ENCODE measurements at regions not wholly inside any gene's neighbourhood (a gene's known extent, or its start where the extent isn't known, plus 50 kb on each side); places are given as distances from the start of the nearest gene placed in this dataset.

DNA sequence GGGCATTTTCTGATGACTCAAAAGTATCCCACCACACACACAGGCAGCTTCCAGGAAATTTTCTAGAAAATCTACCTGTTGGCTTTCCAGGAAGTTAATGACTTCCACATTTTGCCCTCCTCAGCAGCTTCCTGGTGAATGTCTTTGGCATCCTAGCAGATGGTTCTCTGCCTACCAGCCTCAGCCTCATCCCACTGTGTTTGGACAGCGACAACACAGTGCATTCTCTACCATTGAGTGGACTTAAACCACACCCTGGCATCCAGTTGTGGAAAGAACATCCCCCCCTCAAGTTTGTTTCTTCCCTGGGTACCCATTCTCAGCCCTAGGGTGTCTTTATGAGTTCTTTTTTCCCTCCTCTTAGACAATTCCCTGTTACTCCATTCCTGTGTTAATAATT lies 50.8 kb upstream of the GADL1 start:
- no peak overlapping the region for H2AFZ ChIP-seq
- H3K79me2 ChIP-seq = no peaks in the 10 kb centered on the region
- H3K4me1 ChIP-seq = no peaks in the 10 kb centered on the region
- no peaks in the 10 kb centered on the region for H3K27me3 ChIP-seq (ENCODE audit: control insufficient read depth, insufficient read depth, low read length)
- no peak overlapping the region for H3K9ac ChIP-seq
- no peaks in the 10 kb centered on the region for H3K9me3 ChIP-seq (ENCODE audit: control insufficient read depth, low read length)
- no peak overlapping the region for H3K4me3 ChIP-seq (ENCODE audit: low read depth, low read length)
- no peak overlapping the region for H3K27ac ChIP-seq
- no peak overlapping the region for H3K4me2 ChIP-seq (ENCODE audit: low read length)
- TF ChIP-seq, protein P1, sequence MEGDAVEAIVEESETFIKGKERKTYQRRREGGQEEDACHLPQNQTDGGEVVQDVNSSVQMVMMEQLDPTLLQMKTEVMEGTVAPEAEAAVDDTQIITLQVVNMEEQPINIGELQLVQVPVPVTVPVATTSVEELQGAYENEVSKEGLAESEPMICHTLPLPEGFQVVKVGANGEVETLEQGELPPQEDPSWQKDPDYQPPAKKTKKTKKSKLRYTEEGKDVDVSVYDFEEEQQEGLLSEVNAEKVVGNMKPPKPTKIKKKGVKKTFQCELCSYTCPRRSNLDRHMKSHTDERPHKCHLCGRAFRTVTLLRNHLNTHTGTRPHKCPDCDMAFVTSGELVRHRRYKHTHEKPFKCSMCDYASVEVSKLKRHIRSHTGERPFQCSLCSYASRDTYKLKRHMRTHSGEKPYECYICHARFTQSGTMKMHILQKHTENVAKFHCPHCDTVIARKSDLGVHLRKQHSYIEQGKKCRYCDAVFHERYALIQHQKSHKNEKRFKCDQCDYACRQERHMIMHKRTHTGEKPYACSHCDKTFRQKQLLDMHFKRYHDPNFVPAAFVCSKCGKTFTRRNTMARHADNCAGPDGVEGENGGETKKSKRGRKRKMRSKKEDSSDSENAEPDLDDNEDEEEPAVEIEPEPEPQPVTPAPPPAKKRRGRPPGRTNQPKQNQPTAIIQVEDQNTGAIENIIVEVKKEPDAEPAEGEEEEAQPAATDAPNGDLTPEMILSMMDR (IDR thresholded peaks at IDR 0.05) = no peak
- H3K36me3 ChIP-seq (ENCODE audit: control insufficient read depth, insufficient read depth, low read length) = no peaks in the 10 kb centered on the region

DNA sequence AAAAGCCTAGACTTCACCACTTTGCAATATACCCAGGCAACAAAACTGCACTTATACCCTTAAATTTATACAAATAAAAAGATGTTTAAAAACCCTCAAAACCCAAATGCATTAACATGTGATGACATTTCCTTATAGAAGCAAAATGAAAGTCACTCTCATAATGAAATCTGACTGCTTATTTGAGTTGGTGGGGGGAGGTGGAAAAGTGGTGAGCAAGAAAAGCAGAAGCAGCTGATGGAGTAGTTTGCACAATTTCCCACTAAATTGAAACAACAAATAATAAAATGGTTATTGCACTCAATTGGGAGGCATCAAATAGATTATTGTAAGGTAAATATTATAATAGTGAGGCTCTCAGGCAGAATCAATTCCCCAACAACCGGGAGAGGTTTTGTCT lies 54.0 kb upstream of the GADL1 start:
- H3K9me3 ChIP-seq (ENCODE audit: control insufficient read depth, low read length) = no peaks in the 10 kb centered on the region
- H3K4me1 ChIP-seq = no peaks in the 10 kb centered on the region
- H3K4me2 ChIP-seq (ENCODE audit: low read length) = no peak overlapping the region
- H3K27me3 ChIP-seq (ENCODE audit: control insufficient read depth, insufficient read depth, low read length) = no peaks in the 10 kb centered on the region
- H3K79me2 ChIP-seq = no peaks in the 10 kb centered on the region
- H3K9ac ChIP-seq = no peak overlapping the region
- TF ChIP-seq, protein P1 (IDR thresholded peaks at IDR 0.05) = no peak
- H3K36me3 ChIP-seq (ENCODE audit: control insufficient read depth, insufficient read depth, low read length) = no peaks in the 10 kb centered on the region
- H3K4me3 ChIP-seq (ENCODE audit: low read depth, low read length) = no peak overlapping the region
- H2AFZ ChIP-seq = no peak overlapping the region
- H3K27ac ChIP-seq = no peak overlapping the region

DNA sequence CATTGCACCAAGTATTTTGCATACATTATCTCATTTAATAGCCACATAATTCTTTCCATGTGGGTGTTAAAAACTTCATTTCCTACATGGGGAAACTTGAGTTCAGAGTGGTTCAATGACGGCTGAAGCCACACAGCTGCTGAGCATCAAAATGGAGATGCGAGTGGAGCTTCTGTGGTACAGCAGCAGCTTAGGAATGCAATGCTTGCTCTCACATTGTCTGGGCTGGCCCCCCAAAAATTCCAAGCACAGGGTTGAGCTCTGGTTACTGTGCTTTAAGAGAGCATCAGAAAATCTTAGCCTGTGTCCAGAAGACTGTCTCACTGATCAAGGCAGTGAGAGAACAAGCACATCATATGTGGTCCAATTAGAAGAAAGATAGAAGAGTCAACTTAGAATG lies 57.4 kb upstream of the GADL1 start:
- no peak overlapping the region for H3K27ac ChIP-seq
- no peaks in the 10 kb centered on the region for H3K9me3 ChIP-seq (ENCODE audit: control insufficient read depth, low read length)
- TF ChIP-seq, protein P1 (IDR thresholded peaks at IDR 0.05) = no peak
- no peaks in the 10 kb centered on the region for H3K79me2 ChIP-seq
- no peaks in the 10 kb centered on the region for H3K27me3 ChIP-seq (ENCODE audit: control insufficient read depth, insufficient read depth, low read length)
- no peak overlapping the region for H3K4me2 ChIP-seq (ENCODE audit: low read length)
- H3K4me1 ChIP-seq = no peaks in the 10 kb centered on the region
- H3K36me3 ChIP-seq (ENCODE audit: control insufficient read depth, insufficient read depth, low read length) = no peaks in the 10 kb centered on the region
- no peak overlapping the region for H3K4me3 ChIP-seq (ENCODE audit: low read depth, low read length)
- no peak overlapping the region for H2AFZ ChIP-seq
- no peak overlapping the region for H3K9ac ChIP-seq

DNA sequence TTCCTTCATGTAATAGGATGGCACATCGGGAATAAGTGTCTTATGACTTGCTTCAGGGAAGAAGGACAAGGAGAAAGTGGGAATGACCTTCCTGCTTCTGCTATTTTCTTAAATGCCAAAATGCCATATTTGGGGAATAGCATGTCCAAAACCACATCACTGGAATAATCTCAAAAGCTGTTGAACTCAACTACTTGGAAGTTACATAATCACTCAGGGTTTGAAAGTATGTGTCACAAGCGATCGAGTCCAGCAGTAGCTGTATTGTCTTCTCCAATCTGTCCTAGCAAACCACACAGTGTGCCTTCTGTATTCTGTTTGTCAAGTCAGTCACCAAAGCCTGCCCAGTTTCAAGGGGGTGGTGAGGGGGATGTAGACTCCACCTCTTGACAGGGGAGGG lies 58.3 kb upstream of the GADL1 start:
- Histone ChIP-seq H3K27ac (no peak overlapping the region), H3K4me2 (ENCODE audit: low read length) (no peak overlapping the region), H3K79me2 (no peaks in the 10 kb centered on the region), H3K27me3 (ENCODE audit: control insufficient read depth, insufficient read depth, low read length) (no peaks in the 10 kb centered on the region), H3K4me1 (no peaks in the 10 kb centered on the region), H3K36me3 (ENCODE audit: control insufficient read depth, insufficient read depth, low read length) (no peaks in the 10 kb centered on the region), H2AFZ (no peak overlapping the region), H3K4me3 (ENCODE audit: low read depth, low read length) (no peak overlapping the region), H3K9me3 (ENCODE audit: control insufficient read depth, low read length) (no peaks in the 10 kb centered on the region), H3K9ac (no peak overlapping the region)
- TF ChIP-seq, protein P1 (IDR thresholded peaks at IDR 0.05) = no peak

DNA sequence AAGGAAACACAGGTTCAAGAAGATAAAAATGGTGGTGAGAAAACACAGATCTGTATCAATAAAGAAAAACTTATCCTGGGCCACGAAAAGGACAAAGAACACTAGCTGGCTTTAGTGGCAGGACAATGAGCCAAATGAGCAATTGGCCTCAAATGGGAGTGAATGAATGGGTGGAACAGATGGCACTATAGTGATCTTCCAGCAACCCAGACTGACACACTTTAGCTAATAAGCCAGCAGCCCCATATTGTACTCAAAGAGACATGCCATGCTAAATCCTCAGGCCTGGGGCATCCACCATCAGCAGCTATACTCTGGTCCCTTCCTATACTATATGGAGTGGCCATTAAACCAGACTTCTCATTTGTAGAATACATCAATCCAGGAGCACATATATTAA lies 60.0 kb upstream of the GADL1 start:
- Histone ChIP-seq H3K4me3 (ENCODE audit: low read depth, low read length) (no peak overlapping the region), H3K27ac (no peak overlapping the region), H3K9me3 (ENCODE audit: control insufficient read depth, low read length) (no peaks in the 10 kb centered on the region), H2AFZ (no peak overlapping the region), H3K4me1 (no peaks in the 10 kb centered on the region), H3K27me3 (ENCODE audit: control insufficient read depth, insufficient read depth, low read length) (no peaks in the 10 kb centered on the region), H3K9ac (no peak overlapping the region), H3K79me2 (no peaks in the 10 kb centered on the region), H3K4me2 (ENCODE audit: low read length) (no peak overlapping the region), H3K36me3 (ENCODE audit: control insufficient read depth, insufficient read depth, low read length) (no peaks in the 10 kb centered on the region)
- TF ChIP-seq, protein P1 (IDR thresholded peaks at IDR 0.05) = no peak

All from parathyroid adenoma (tissue), 2 donors.